Astrocyte of the cerebellum (primary cell): ENCODE measurements at regions not wholly inside any gene's neighbourhood (a gene's known extent, or its start where the extent isn't known, plus 50 kb on each side); places are given as distances from the start of the nearest gene placed in this dataset.

Source experiments
- DNase-seq: peaks from one replicate; pipeline ENCODE4 v3.0.0-alpha.2; 2011; ENCODE audit warnings: low read depth
- H3K4me3 ChIP-seq: 2 replicates; pipeline ENCODE4 v1.5.1; 2011; ENCODE audit warnings: mild to moderate bottlenecking, low read depth, low read length, moderate library complexity
- CTCF ChIP-seq: IDR thresholded peaks from 2 replicates; pipeline ENCODE4 v1.5.1; 2012; ENCODE audit warnings: low read length, low read depth, moderate library complexity, mild to moderate bottlenecking; ENCODE audit errors: missing control alignments
- in situ Hi-C: cut with HindIII; loops from 2 replicates; pipeline ENCODE4 v1.10.0; 2017; ENCODE audit warnings: low sequenced_read_pairs

GRCh38 chr10:117936976-117937375, 109.8 kb downstream of the RAB11FIP2 start:
- in situ Hi-C loops, result no loop called here
- TF ChIP-seq CTCF, result no peak
- DNase-seq, result no peak
- H3K4me3 ChIP-seq, result no peak overlapping the region

- no peak for TF ChIP-seq CTCF
- in situ Hi-C loops, result no loop called here
Measured at GRCh38 chr10:117938104-117938503, 108.6 kb downstream of the RAB11FIP2 start.

GRCh38 chr10:117942226-117942625, 104.5 kb downstream of the RAB11FIP2 start:
- no peak overlapping the region for H3K4me3 ChIP-seq
- in situ Hi-C loops, result no loop called here
- DNase-seq, result no peak
- no peak for TF ChIP-seq CTCF

More at GRCh38 chr10:117938104-117938503, 108.6 kb downstream of the RAB11FIP2 start:
- H3K4me3 ChIP-seq, result no peak overlapping the region
- DNase-seq, result no peak

- DNase-seq, result no peak
- TF ChIP-seq CTCF, result no peak
- H3K4me3 ChIP-seq, result no peak overlapping the region
- in situ Hi-C loops, result no loop called here
Measured at GRCh38 chr10:117944676-117945447, 101.9 kb downstream of the RAB11FIP2 start.

GRCh38 chr10:117945651-117946050, 101.1 kb downstream of the RAB11FIP2 start:
- DNase-seq, result no peak
- H3K4me3 ChIP-seq, result no peak overlapping the region
- TF ChIP-seq CTCF, result no peak
- in situ Hi-C loops, result no loop called here

GRCh38 chr10:117946525-117947070, 100.1 kb downstream of the RAB11FIP2 start:
- DNase-seq, result peak; percentile 19
- H3K4me3 ChIP-seq, result no peak overlapping the region
- no peak for TF ChIP-seq CTCF
- in situ Hi-C loops, result no loop called here
